HG03196 (cell line): ENCODE measurements at regions not wholly inside any gene's neighbourhood (a gene's known extent, or its start where the extent isn't known, plus 50 kb on each side); places are given as distances from the start of the nearest gene placed in this dataset.
"Not testable (repeated sequence)": the region's sequence is repeated elsewhere in the genome, so short reads cannot be mapped to it uniquely, and the experiment has no call there.

Source experiments
- ATAC-seq: cut with Tn5 transposase; IDR thresholded peaks from one replicate; pipeline ENCODE4 v1.9.1; 2021; ENCODE audit not compliant: unreplicated experiment

GRCh38 chr1:4166713-4167112 lies 266.6 kb upstream of the C1orf174 start:
- no peak for ATAC-seq

GRCh38 chr1:4169991-4170390 lies 269.9 kb upstream of the C1orf174 start:
- ATAC-seq, result no peak

- ATAC-seq, result no peak
Measured at GRCh38 chr1:4170548-4171340, 270.7 kb upstream of the C1orf174 start.

GRCh38 chr1:4171480-4172450 lies 271.7 kb upstream of the C1orf174 start:
- no peak for ATAC-seq

- ATAC-seq, result no peak
Measured at GRCh38 chr1:4172644-4173599, 272.9 kb upstream of the C1orf174 start.

- ATAC-seq, result no peak
Measured at GRCh38 chr1:4173731-4174130, 273.7 kb upstream of the C1orf174 start.

GRCh38 chr1:4174291-4175200 lies 274.5 kb upstream of the C1orf174 start:
- ATAC-seq, result no peak

GRCh38 chr1:4175566-4176405 lies 275.7 kb upstream of the C1orf174 start:
- ATAC-seq, result no peak

- ATAC-seq, result no peak
Measured at GRCh38 chr1:4176841-4177240, 276.8 kb upstream of the C1orf174 start.

- no peak for ATAC-seq
Measured at GRCh38 chr1:4177425-4178150, 277.5 kb upstream of the C1orf174 start.

GRCh38 chr1:4178501-4179113 lies 278.5 kb upstream of the C1orf174 start:
- no peak for ATAC-seq

GRCh38 chr1:4179914-4180735 lies 280.1 kb upstream of the C1orf174 start:
- ATAC-seq, result no peak

- ATAC-seq, result not testable (repeated sequence)
Measured at GRCh38 chr1:4186486-4186885, 286.4 kb upstream of the C1orf174 start.

GRCh38 chr1:4203501-4203900 lies 303.4 kb upstream of the C1orf174 start:
- no peak for ATAC-seq

GRCh38 chr1:4207183-4207582 lies 307.1 kb upstream of the C1orf174 start:
- ATAC-seq, result no peak

GRCh38 chr1:4207842-4208692 lies 308.0 kb upstream of the C1orf174 start:
- ATAC-seq, result no peak
